HepG2 (cell line): ENCODE measurements at regions not wholly inside any gene's neighbourhood (a gene's known extent, or its start where the extent isn't known, plus 50 kb on each side); places are given as distances from the start of the nearest gene placed in this dataset.

Experiments
- ATAC-seq: fragments of 200-7000 bp; cut with Tn5 transposase; 3 replicates; pipeline ENCODE4 v1.9.1; 2020; ENCODE audit warnings: mild to moderate bottlenecking, moderate library complexity
- BruUV-seq: library from RNA; stranded (reverse); fragments of 400-500 nt; replicated peaks from 2 replicates; lab custom pipeline; 2021; lab: Mats Ljungman, UMichigan
- CTCF ChIA-PET: fragments of 300-600 bp; formaldehyde crosslinking; extraction: SDS; loops from one replicate; lab custom pipeline; 2021; ENCODE audit warnings: low total read pairs, inconsistent platforms, low intra/inter-chr PET ratio; lab: Yijun Ruan, JAX
- POLR2A ChIA-PET: fragments of 350-600 bp; sonication (Branson Sonifier 250); formaldehyde crosslinking; loops from one replicate; lab custom pipeline; 2020; ENCODE audit warnings: antibody characterized with exemption, inconsistent platforms; lab: Yijun Ruan, JAX
- DNase-seq: peaks from one replicate; pipeline ENCODE4 v3.0.0-alpha.2; 2015; ENCODE audit warnings: low spot score
- FAIRE-seq: peaks from 3 replicates; lab custom pipeline; 2011; peaks lifted over from hg19 to GRCh38; lab: Jason Lieb, UNC
- H2AFZ ChIP-seq: one replicate; pipeline ENCODE4 v1.6.1; 2011; ENCODE audit warnings: low read length, inconsistent platforms
- H3K27ac ChIP-seq: fragments of 300-600 bp; 3 replicates; pipeline ENCODE4 v1.8.0; 2011; ENCODE audit warnings: mixed run types, mild to moderate bottlenecking, mixed read lengths, low read length, inconsistent platforms; ENCODE audit not compliant: insufficient read depth; ENCODE audit errors: extremely low read length
- H3K27me3 ChIP-seq, 2 experiments: fragments of 200-600 bp in 1 of 2; 2 replicates in 1 of 2; 3 replicates in 1 of 2; pipeline versions ENCODE4 v1.6.0 to v1.8.0; 2011; ENCODE audit warnings: low read length in 2 of 2, mild to moderate bottlenecking in 2 of 2, moderate library complexity in 2 of 2, inconsistent platforms in 1 of 2; ENCODE audit not compliant: insufficient read depth in 2 of 2, control insufficient read depth in 1 of 2
- H3K36me3 ChIP-seq, 2 experiments: fragments of 200-600 bp in 1 of 2; replicated peaks in 1 of 2; 2 replicates in 1 of 2; 3 replicates in 1 of 2; pipeline versions ENCODE4 v1.5.1 to v1.8.0; 2011; ENCODE audit warnings: low read length in 2 of 2, inconsistent platforms in 1 of 2; ENCODE audit not compliant: insufficient read depth in 2 of 2, control insufficient read depth in 1 of 2
- H3K4me1 ChIP-seq: 2 replicates; pipeline ENCODE4 v1.5.1; 2012; ENCODE audit warnings: low read length, inconsistent platforms; ENCODE audit not compliant: insufficient read depth
- H3K4me2 ChIP-seq: 2 replicates; pipeline ENCODE4 v1.6.0; 2011; ENCODE audit warnings: low read depth, low read length, inconsistent platforms
- H3K4me3 ChIP-seq, 3 experiments: fragments of 200-600 bp in 1 of 3; sonication (generic), shearing (Covaris generic) in 1 of 3; replicated peaks in 1 of 3; 2 replicates each; pipeline ENCODE4 v1.5.1; 2011 to 2016; ENCODE audit warnings: low read length in 3 of 3, inconsistent platforms in 2 of 3, low read depth in 2 of 3, mild to moderate bottlenecking in 2 of 3, control low read depth in 1 of 3, mixed read lengths in 1 of 3; ENCODE audit not compliant: insufficient read depth in 1 of 3
- H3K79me2 ChIP-seq: one replicate; pipeline ENCODE4 v1.6.1; 2011; ENCODE audit warnings: low read length, inconsistent platforms; ENCODE audit not compliant: insufficient read depth
- H3K9ac ChIP-seq: 2 replicates; pipeline ENCODE4 v1.6.0; 2011; ENCODE audit warnings: mild to moderate bottlenecking, low read depth, low read length, inconsistent platforms; ENCODE audit not compliant: insufficient read depth
- H3K9me3 ChIP-seq: 2 replicates; pipeline ENCODE4 v1.5.1; 2012; ENCODE audit warnings: mild to moderate bottlenecking, low read length
- H4K20me1 ChIP-seq: 2 replicates; pipeline ENCODE4 v1.6.0; 2011; ENCODE audit warnings: inconsistent platforms, mild to moderate bottlenecking, low read length, moderate library complexity; ENCODE audit not compliant: insufficient read depth
- HDAC6 ChIP-seq: fragments of 200-600 bp; sonication (generic); IDR thresholded peaks from 2 replicates; pipeline ENCODE4 v1.7.0; 2017; ENCODE audit warnings: mild to moderate bottlenecking, antibody characterized with exemption, low read length, low read depth
- RCOR2 ChIP-seq: IDR thresholded peaks from 2 replicates; pipeline ENCODE4 v1.6.1; 2016; ENCODE audit warnings: missing biosample characterization, missing genetic modification reagents
- RORA ChIP-seq: sonication (generic); formaldehyde crosslinking; IDR thresholded peaks from 2 replicates; pipeline ENCODE4 v1.5.0; 2020; ENCODE audit warnings: mild to moderate bottlenecking, missing genetic modification reagents, moderate library complexity
- ZNF143 ChIP-seq: sonication (generic); formaldehyde crosslinking; IDR thresholded peaks from 2 replicates; pipeline ENCODE4 v1.4.0; 2020; ENCODE audit warnings: missing genetic modification reagents
- ZNF75D ChIP-seq: sonication (generic); formaldehyde crosslinking; IDR thresholded peaks from 2 replicates; pipeline ENCODE4 v1.8.1; 2023; ENCODE audit warnings: missing genetic modification reagents, mild to moderate bottlenecking, borderline replicate concordance
- WGBS: methylation state at CpG from one replicate; pipeline ENCODE4 v1.1.6; 2017; ENCODE audit warnings: low lambda C conversion rate; 5-methylcytosine and 5-hydroxymethylcytosine counted together
- in situ Hi-C: cut with HindIII; loops from 2 replicates; pipeline ENCODE4 v1.10.0; 2017; ENCODE audit warnings: low pct_unique_long_range_greater_than_20kb; ENCODE audit not compliant: extremely low pct_ligation_motif_present
- intact Hi-C: fragments of 100-400 bp; cut with micrococcal nuclease; formaldehyde crosslinking; loops from one replicate; pipeline ENCODE4 v1.10.0; 2022; ENCODE audit not compliant: unreplicated experiment
- TF ChIP-seq, protein P1 (sequence below): sonication (generic); formaldehyde crosslinking; IDR thresholded peaks from 2 replicates; pipeline ENCODE4 v1.8.1; 2023; ENCODE audit warnings: mild to moderate bottlenecking, missing genetic modification reagents, borderline replicate concordance
- TF ChIP-seq, protein P2 (sequence below): sonication (generic); formaldehyde crosslinking; conservative IDR thresholded peaks from 2 replicates; pipeline ENCODE4 v1.5.0; 2020; ENCODE audit warnings: missing genetic modification reagents

DNA sequence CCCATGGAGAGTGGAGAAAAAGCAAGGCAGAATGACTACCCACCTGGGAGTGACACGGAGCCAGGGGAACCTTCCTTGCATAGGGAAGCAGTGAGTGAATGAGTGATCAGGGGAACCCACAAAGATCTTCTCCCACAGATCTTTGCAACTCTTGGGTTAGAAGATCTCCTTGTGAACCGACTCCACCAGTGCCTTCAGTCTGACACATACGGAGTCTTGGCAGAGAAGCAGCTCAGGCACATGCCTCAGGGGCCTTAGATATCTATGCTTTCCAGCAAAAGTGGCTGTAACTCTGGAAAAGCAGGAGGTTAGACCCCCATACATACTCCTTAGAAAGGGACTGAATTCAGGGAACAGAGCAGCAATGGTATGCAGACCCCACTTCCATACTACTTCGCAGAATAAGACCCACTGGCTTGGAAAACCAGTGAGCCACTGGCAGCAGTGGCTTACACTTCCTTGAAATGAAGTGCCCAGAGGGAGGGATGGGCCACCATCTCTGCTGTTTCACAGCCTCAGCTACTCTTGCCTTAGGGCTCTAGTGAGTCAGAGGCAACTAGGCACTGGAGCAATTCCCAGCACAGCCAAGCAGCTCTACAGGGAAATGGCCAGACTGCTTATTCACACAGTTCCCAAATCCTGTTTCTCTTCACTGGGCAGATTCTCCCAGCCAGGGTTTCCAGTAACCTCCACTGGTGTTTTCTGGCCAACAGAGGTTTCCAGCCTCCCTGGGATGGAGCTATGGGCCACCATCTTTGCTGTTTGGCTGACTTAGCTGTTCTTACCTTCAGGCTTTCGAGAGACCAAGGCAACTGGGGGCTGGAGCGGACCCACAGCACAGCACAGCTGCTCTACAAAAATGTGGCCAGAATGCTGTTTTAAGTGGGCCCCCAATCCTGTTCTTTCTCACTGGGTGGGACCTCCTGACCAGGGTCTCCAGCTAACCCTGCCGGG is 82.8 kb upstream of the TCEAL2 start:
- Histone ChIP-seq H3K79me2 (no peaks in the 10 kb centered on the region), H3K4me3 (no peak overlapping the region), H3K9ac (no peak overlapping the region), H3K4me2 (no peak overlapping the region), H2AFZ (no peak overlapping the region), H3K9me3 (no peaks in the 10 kb centered on the region), H3K27ac (no peak overlapping the region), H3K4me1 (no peaks in the 10 kb centered on the region), H3K27me3 (no peaks in the 10 kb centered on the region), H3K36me3 (no peaks in the 10 kb centered on the region), H4K20me1 (no peaks in the 10 kb centered on the region)
- CTCF ChIA-PET, result no interaction called here
- DNase-seq (no peak), ATAC-seq (no peak), FAIRE-seq (no peak)
- 0% methylated on average over 3 of the region's 7 CpGs for WGBS
- no TSS peak for BruUV-seq
- TF ChIP-seq ZNF143 (CRISPR knock-in tag), result no peak
- TF ChIP-seq, protein P1, sequence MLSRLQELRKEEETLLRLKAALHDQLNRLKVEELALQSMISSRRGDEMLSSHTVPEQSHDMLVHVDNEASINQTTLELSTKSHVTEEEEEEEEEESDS (CRISPR knock-in tag), result no peak
- TF ChIP-seq, protein P2, sequence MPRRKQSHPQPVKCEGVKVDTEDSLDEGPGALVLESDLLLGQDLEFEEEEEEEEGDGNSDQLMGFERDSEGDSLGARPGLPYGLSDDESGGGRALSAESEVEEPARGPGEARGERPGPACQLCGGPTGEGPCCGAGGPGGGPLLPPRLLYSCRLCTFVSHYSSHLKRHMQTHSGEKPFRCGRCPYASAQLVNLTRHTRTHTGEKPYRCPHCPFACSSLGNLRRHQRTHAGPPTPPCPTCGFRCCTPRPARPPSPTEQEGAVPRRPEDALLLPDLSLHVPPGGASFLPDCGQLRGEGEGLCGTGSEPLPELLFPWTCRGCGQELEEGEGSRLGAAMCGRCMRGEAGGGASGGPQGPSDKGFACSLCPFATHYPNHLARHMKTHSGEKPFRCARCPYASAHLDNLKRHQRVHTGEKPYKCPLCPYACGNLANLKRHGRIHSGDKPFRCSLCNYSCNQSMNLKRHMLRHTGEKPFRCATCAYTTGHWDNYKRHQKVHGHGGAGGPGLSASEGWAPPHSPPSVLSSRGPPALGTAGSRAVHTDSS (CRISPR knock-in tag), result no peak
- TF ChIP-seq ZNF75D (CRISPR knock-in tag), result no peak
- TF ChIP-seq RCOR2 (CRISPR knock-in tag), result no peak
- no peak for TF ChIP-seq RORA (CRISPR knock-in tag)
- no peak for TF ChIP-seq HDAC6
- intact Hi-C loops (no loop called here), in situ Hi-C loops (no loop called here)
- POLR2A ChIA-PET, result no interaction called here
